ENCODE measurements at regions not wholly inside any gene's neighbourhood (a gene's known extent, or its start where the extent isn't known, plus 50 kb on each side); places are given as distances from the start of the nearest gene placed in this dataset.

DNA sequence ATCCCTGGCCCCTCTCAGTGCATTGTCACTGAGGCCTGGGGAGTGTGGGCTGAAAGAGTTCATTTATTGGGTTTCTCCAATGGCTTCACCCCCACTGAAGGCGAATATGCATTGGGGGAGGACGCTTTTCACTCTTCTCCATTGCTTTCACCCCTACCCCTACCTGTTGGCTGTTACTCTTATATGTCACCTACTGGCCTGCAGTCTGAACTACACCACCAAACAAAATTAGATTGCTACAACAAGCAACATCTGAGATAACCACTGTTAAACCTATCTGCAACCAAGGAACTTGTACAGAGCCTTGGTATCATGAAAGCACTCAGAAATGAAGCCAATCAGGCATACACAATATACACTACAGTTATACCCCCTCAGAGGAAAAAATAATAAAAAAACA is 203.7 kb downstream of the REEP3 start:
- no peaks in the 10 kb centered on the region for H4K20me1 ChIP-seq (ENCODE audit: insufficient read depth, low read length)
- H3K9me2 ChIP-seq (replicated peaks; ENCODE audit: insufficient read depth, low read length) = no peaks in the 10 kb centered on the region
- no peak overlapping the region for H3K27ac ChIP-seq (ENCODE audit: low read length)
- no peaks in the 10 kb centered on the region for H3F3A ChIP-seq (ENCODE audit: insufficient read depth, low read length)
- TF ChIP-seq EZH2phosphoT487 (IDR thresholded peaks at IDR 0.05; ENCODE audit: low read length) (no peak), EZH2 (optimal IDR thresholded peaks at IDR 0.05; ENCODE audit: low read depth, low read length) (no peak)
- TF ChIP-seq, protein P1, sequence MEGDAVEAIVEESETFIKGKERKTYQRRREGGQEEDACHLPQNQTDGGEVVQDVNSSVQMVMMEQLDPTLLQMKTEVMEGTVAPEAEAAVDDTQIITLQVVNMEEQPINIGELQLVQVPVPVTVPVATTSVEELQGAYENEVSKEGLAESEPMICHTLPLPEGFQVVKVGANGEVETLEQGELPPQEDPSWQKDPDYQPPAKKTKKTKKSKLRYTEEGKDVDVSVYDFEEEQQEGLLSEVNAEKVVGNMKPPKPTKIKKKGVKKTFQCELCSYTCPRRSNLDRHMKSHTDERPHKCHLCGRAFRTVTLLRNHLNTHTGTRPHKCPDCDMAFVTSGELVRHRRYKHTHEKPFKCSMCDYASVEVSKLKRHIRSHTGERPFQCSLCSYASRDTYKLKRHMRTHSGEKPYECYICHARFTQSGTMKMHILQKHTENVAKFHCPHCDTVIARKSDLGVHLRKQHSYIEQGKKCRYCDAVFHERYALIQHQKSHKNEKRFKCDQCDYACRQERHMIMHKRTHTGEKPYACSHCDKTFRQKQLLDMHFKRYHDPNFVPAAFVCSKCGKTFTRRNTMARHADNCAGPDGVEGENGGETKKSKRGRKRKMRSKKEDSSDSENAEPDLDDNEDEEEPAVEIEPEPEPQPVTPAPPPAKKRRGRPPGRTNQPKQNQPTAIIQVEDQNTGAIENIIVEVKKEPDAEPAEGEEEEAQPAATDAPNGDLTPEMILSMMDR (IDR thresholded peaks at IDR 0.05; ENCODE audit: low read length) = no peak
- no peak for DNase-seq
- no peak overlapping the region for H2AFZ ChIP-seq (ENCODE audit: low read length)
- no peak overlapping the region for H3K4me2 ChIP-seq (ENCODE audit: low read depth, low read length)
- no peaks in the 10 kb centered on the region for H3K36me3 ChIP-seq (replicated peaks; ENCODE audit: insufficient read depth, low read length)
- H3K79me2 ChIP-seq (ENCODE audit: low read length) = no peaks in the 10 kb centered on the region
- H3K9ac ChIP-seq (ENCODE audit: low read length) = no peak overlapping the region
- H3K4me3 ChIP-seq (ENCODE audit: low read length) = no peak overlapping the region
- no peaks in the 10 kb centered on the region for H3K4me1 ChIP-seq (ENCODE audit: low read length)
- H3K9me3 ChIP-seq (replicated peaks; ENCODE audit: insufficient read depth, low read length) = no peaks in the 10 kb centered on the region
- no peaks in the 10 kb centered on the region for H3K27me3 ChIP-seq (replicated peaks; ENCODE audit: insufficient read depth, low read length)

DNA sequence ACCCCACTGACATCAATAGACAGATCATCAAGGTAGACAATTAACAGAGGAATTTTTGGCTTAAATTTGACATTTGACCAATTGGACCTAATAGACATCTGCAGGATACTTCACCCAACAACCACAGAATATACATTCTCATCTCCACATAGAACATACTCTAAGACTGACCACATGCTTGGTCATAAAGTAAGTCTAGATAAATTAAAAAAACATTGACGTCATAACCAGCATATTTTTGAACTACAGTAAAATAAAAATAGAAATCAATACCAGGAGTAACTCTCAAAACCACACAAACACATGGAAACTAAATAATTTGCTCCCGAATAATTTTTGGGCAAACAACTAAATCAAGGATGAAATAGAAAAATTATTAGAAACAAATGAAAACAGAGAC is 205.7 kb downstream of the REEP3 start:
- Histone ChIP-seq H3K9me3 (replicated peaks; ENCODE audit: insufficient read depth, low read length) (no peaks in the 10 kb centered on the region), H3K4me3 (ENCODE audit: low read length) (no peak overlapping the region), H3K36me3 (replicated peaks; ENCODE audit: insufficient read depth, low read length) (no peaks in the 10 kb centered on the region), H3K9ac (ENCODE audit: low read length) (no peak overlapping the region), H3K9me2 (replicated peaks; ENCODE audit: insufficient read depth, low read length) (no peaks in the 10 kb centered on the region), H3F3A (ENCODE audit: insufficient read depth, low read length) (no peaks in the 10 kb centered on the region), H3K27ac (ENCODE audit: low read length) (no peak overlapping the region), H3K4me2 (ENCODE audit: low read depth, low read length) (no peak overlapping the region), H3K27me3 (replicated peaks; ENCODE audit: insufficient read depth, low read length) (no peaks in the 10 kb centered on the region), H2AFZ (ENCODE audit: low read length) (no peak overlapping the region), H4K20me1 (ENCODE audit: insufficient read depth, low read length) (no peaks in the 10 kb centered on the region), H3K79me2 (ENCODE audit: low read length) (no peaks in the 10 kb centered on the region), H3K4me1 (ENCODE audit: low read length) (no peaks in the 10 kb centered on the region)
- TF ChIP-seq, protein P1 (IDR thresholded peaks at IDR 0.05; ENCODE audit: low read length) = no peak
- TF ChIP-seq EZH2 (optimal IDR thresholded peaks at IDR 0.05; ENCODE audit: low read depth, low read length) = no peak
- no peak for TF ChIP-seq EZH2phosphoT487 (IDR thresholded peaks at IDR 0.05; ENCODE audit: low read length)
- DNase-seq = no peak

DNA sequence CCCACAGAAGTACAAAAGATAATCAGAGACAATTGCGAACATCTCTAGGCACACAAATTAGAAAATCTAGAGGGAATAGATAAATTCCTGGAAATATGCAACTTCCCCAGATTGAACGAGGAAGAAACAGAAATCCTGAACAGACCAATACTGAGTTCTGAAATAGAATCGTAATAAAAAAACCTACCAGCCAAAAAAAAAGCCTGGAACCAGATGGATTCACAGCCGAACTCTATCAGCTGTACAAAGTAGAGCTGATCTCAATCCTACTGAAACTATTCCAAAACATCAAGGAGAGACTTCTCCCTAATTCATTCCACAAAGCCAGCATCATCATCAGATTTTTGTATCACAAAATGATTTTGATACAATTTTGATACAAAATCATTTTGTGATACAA is 206.4 kb downstream of the REEP3 start:
- H3F3A ChIP-seq (ENCODE audit: insufficient read depth, low read length) = no peaks in the 10 kb centered on the region
- no peaks in the 10 kb centered on the region for H4K20me1 ChIP-seq (ENCODE audit: insufficient read depth, low read length)
- no peak overlapping the region for H3K9ac ChIP-seq (ENCODE audit: low read length)
- H3K79me2 ChIP-seq (ENCODE audit: low read length) = no peaks in the 10 kb centered on the region
- no peak overlapping the region for H3K27ac ChIP-seq (ENCODE audit: low read length)
- no peaks in the 10 kb centered on the region for H3K27me3 ChIP-seq (replicated peaks; ENCODE audit: insufficient read depth, low read length)
- TF ChIP-seq, protein P1 (IDR thresholded peaks at IDR 0.05; ENCODE audit: low read length) = no peak
- TF ChIP-seq EZH2 (optimal IDR thresholded peaks at IDR 0.05; ENCODE audit: low read depth, low read length) (no peak), EZH2phosphoT487 (IDR thresholded peaks at IDR 0.05; ENCODE audit: low read length) (no peak)
- no peaks in the 10 kb centered on the region for H3K36me3 ChIP-seq (replicated peaks; ENCODE audit: insufficient read depth, low read length)
- no peak for DNase-seq
- H3K9me3 ChIP-seq (replicated peaks; ENCODE audit: insufficient read depth, low read length) = no peaks in the 10 kb centered on the region
- H3K9me2 ChIP-seq (replicated peaks; ENCODE audit: insufficient read depth, low read length) = no peaks in the 10 kb centered on the region
- no peak overlapping the region for H3K4me2 ChIP-seq (ENCODE audit: low read depth, low read length)
- no peaks in the 10 kb centered on the region for H3K4me1 ChIP-seq (ENCODE audit: low read length)
- no peak overlapping the region for H3K4me3 ChIP-seq (ENCODE audit: low read length)
- H2AFZ ChIP-seq (ENCODE audit: low read length) = no peak overlapping the region

Data from MM.1S (cell line).